A673 (cell line): ENCODE measurements at regions not wholly inside any gene's neighbourhood (a gene's known extent, or its start where the extent isn't known, plus 50 kb on each side); places are given as distances from the start of the nearest gene placed in this dataset.

Experiments used
- BruUV-seq: library from RNA; stranded (reverse); fragments of 400-500 nt; replicated peaks from 2 replicates; lab custom pipeline; 2021; lab: Mats Ljungman, UMichigan
- CTCF ChIA-PET: fragments of 300-600 bp; sonication (Branson Sonifier 250); formaldehyde crosslinking; loops from one replicate; lab custom pipeline; 2022; ENCODE audit warnings: antibody characterized with exemption; lab: Charles Lee
- POLR2A ChIA-PET: fragments of 300-600 bp; sonication (Branson Sonifier 250); formaldehyde crosslinking; loops from one replicate; lab custom pipeline; 2022; ENCODE audit warnings: antibody characterized with exemption; ENCODE audit not compliant: low non-redundant PET; lab: Charles Lee
- DNase-seq: peaks from one replicate; pipeline ENCODE4 v3.0.0-alpha.2; 2015; ENCODE audit warnings: low spot score
- H3K27ac ChIP-seq: fragments of 200-600 bp; sonication (generic); 2 replicates; pipeline ENCODE4 v1.5.1; 2016; ENCODE audit warnings: mixed run types, low read depth, mild to moderate bottlenecking, mixed read lengths, antibody characterized with exemption, low read length; ENCODE audit not compliant: poor library complexity, severe bottlenecking
- H3K27me3 ChIP-seq: fragments of 200-600 bp; sonication (generic); replicated peaks from 2 replicates; pipeline ENCODE4 v1.6.1; 2017; ENCODE audit warnings: mixed run types, low read depth, mild to moderate bottlenecking, mixed read lengths, antibody characterized with exemption, low read length; ENCODE audit not compliant: insufficient read depth, poor library complexity
- H3K36me3 ChIP-seq: fragments of 200-600 bp; sonication (generic); 2 replicates; pipeline ENCODE4 v1.6.1; 2016; ENCODE audit warnings: mixed run types, mild to moderate bottlenecking, mixed read lengths, antibody characterized with exemption, low read length; ENCODE audit not compliant: insufficient read depth, poor library complexity, severe bottlenecking
- H3K4me1 ChIP-seq: fragments of 200-600 bp; sonication (generic); 2 replicates; pipeline ENCODE4 v1.6.1; 2017; ENCODE audit warnings: mixed run types, mild to moderate bottlenecking, mixed read lengths, antibody characterized with exemption, low read length; ENCODE audit not compliant: insufficient read depth, poor library complexity, severe bottlenecking
- H3K4me3 ChIP-seq: fragments of 200-600 bp; sonication (generic); 2 replicates; pipeline ENCODE4 v1.5.1; 2016; ENCODE audit warnings: low read depth, mixed run types, mild to moderate bottlenecking, mixed read lengths, low read length; ENCODE audit not compliant: poor library complexity, severe bottlenecking
- H3K9me3 ChIP-seq: fragments of 200-600 bp; sonication (generic); 2 replicates; pipeline ENCODE4 v1.6.1; 2016; ENCODE audit warnings: mixed run types, low read depth, mild to moderate bottlenecking, mixed read lengths, antibody characterized with exemption, low read length; ENCODE audit not compliant: poor library complexity, severe bottlenecking
- EZH2 ChIP-seq: fragments of 200-600 bp; sonication (generic); IDR thresholded peaks from 2 replicates; pipeline ENCODE4 v1.6.1; 2017; ENCODE audit warnings: borderline replicate concordance, low read depth, mild to moderate bottlenecking, mixed read lengths, antibody characterized with exemption, low read length; ENCODE audit not compliant: poor library complexity, severe bottlenecking
- intact Hi-C: fragments of 100-400 bp; cut with micrococcal nuclease; formaldehyde crosslinking; loops from one replicate; pipeline ENCODE4 v1.10.0; 2022; ENCODE audit not compliant: unreplicated experiment
- TF ChIP-seq, protein P1 (sequence below): fragments of 300-800, 200-600 bp; sonication (generic); conservative IDR thresholded peaks from 2 replicates; pipeline ENCODE4 v1.5.1; 2017; ENCODE audit warnings: low read depth, mild to moderate bottlenecking, antibody characterized with exemption, low read length, moderate library complexity, mixed read lengths

DNA sequence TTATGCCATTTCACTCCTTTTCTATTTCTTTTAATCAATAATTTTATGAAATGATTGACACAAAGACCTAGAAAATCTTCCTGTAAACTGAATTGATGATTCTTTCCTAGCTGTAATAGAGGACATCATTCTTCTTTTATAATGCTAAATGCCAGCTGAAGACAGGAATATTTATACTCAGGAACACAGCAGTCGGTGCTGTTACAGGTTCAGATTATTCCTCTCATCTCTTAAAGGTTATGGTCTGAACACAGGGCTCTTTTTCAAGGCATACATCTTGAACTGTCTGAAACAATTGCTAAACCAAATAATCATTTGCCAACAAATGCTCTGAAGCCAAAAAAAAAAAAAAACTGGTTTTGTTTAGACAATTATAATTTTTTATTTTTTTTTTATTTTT lies 305.0 kb upstream of the MMADHC start:
- ChIA-PET CTCF (no interaction called here), POLR2A (no interaction called here)
- intact Hi-C loops: no loop called here
- no peak for TF ChIP-seq EZH2
- TF ChIP-seq, protein P1, sequence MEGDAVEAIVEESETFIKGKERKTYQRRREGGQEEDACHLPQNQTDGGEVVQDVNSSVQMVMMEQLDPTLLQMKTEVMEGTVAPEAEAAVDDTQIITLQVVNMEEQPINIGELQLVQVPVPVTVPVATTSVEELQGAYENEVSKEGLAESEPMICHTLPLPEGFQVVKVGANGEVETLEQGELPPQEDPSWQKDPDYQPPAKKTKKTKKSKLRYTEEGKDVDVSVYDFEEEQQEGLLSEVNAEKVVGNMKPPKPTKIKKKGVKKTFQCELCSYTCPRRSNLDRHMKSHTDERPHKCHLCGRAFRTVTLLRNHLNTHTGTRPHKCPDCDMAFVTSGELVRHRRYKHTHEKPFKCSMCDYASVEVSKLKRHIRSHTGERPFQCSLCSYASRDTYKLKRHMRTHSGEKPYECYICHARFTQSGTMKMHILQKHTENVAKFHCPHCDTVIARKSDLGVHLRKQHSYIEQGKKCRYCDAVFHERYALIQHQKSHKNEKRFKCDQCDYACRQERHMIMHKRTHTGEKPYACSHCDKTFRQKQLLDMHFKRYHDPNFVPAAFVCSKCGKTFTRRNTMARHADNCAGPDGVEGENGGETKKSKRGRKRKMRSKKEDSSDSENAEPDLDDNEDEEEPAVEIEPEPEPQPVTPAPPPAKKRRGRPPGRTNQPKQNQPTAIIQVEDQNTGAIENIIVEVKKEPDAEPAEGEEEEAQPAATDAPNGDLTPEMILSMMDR: no peak
- Histone ChIP-seq H3K27me3 (no peaks in the 10 kb centered on the region), H3K4me1 (no peaks in the 10 kb centered on the region), H3K27ac (no peak overlapping the region), H3K4me3 (no peak overlapping the region), H3K36me3 (no peaks in the 10 kb centered on the region), H3K9me3 (no peaks in the 10 kb centered on the region)
- no TSS peak for BruUV-seq
- no peak for DNase-seq

- Histone ChIP-seq H3K36me3 (no peaks in the 10 kb centered on the region), H3K4me3 (no peak overlapping the region), H3K27ac (no peak overlapping the region), H3K9me3 (no peaks in the 10 kb centered on the region), H3K27me3 (no peaks in the 10 kb centered on the region), H3K4me1 (no peaks in the 10 kb centered on the region)
- TF ChIP-seq EZH2: no peak
- TF ChIP-seq, protein P1: no peak
- BruUV-seq: no TSS peak
- DNase-seq: no peak
- intact Hi-C loops: no loop called here
- POLR2A ChIA-PET: no interaction called here
- CTCF ChIA-PET: no interaction called here
Measured at GRCh38 chr2:149885946-149886345, 298.4 kb upstream of the MMADHC start.

DNA sequence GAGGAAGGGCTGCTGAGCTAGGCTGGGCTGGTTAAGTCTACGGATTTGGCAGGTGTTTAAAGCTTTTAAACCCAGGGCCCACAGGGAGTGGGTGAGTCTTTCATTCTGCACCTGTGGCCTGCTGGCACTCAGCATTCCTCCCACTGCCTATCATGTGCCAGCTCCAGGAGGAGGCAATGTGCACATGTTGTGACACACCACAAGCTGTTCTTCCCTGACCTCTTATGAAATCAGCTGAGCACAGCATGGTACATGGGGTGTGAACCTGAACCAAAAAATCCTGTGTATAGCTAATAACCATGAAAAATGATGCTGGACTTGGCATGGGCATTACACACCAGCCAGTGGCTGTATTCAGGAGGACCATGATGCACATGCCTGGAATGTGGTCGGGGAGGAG lies 297.9 kb upstream of the MMADHC start:
- Histone ChIP-seq H3K4me1 (no peaks in the 10 kb centered on the region), H3K27ac (no peak overlapping the region), H3K36me3 (no peaks in the 10 kb centered on the region), H3K4me3 (no peak overlapping the region), H3K27me3 (no peaks in the 10 kb centered on the region), H3K9me3 (no peaks in the 10 kb centered on the region)
- ChIA-PET POLR2A (no interaction called here), CTCF (no interaction called here)
- no peak for DNase-seq
- intact Hi-C loops: no loop called here
- BruUV-seq: no TSS peak
- TF ChIP-seq, protein P1: no peak
- TF ChIP-seq EZH2: no peak
